HL-60/S4 treated with phorbol 12-myristate 13-acetate at 8.2 ng/mL for 4 days and 3 days (cell line): ENCODE measurements at regions not wholly inside any gene's neighbourhood (a gene's known extent, or its start where the extent isn't known, plus 50 kb on each side); places are given as distances from the start of the nearest gene placed in this dataset.

Experiments
- in situ Hi-C: fragments of 300-500 bp; cut with MboI; formaldehyde crosslinking; loops from 2 replicates; pipeline ENCODE4 v1.15.0; 2022; ENCODE audit warnings: low sequenced_read_pairs

GRCh38 chr6:113112086-113112485 is 745.1 kb upstream of the MARCKS start:
- in situ Hi-C loops = no loop called here

- in situ Hi-C loops = no loop called here
These were observed 741.9 kb upstream of the MARCKS start for GRCh38 chr6:113115196-113115595.

- in situ Hi-C loops = no loop called here
These were observed 736.9 kb upstream of the MARCKS start for GRCh38 chr6:113120224-113120581.

GRCh38 chr6:113120582-113121285 is 736.4 kb upstream of the MARCKS start:
- in situ Hi-C loops = no loop called here

GRCh38 chr6:113121571-113121970 is 735.6 kb upstream of the MARCKS start:
- in situ Hi-C loops = no loop called here

GRCh38 chr6:113122060-113122459 is 735.1 kb upstream of the MARCKS start:
- in situ Hi-C loops = no loop called here

- in situ Hi-C loops = no loop called here
These were observed 731.5 kb upstream of the MARCKS start for GRCh38 chr6:113125626-113126025.

- in situ Hi-C loops = no loop called here
These were observed 729.2 kb upstream of the MARCKS start for GRCh38 chr6:113127786-113128419.

- in situ Hi-C loops = no loop called here
These were observed 728.5 kb upstream of the MARCKS start for GRCh38 chr6:113128661-113129060.

GRCh38 chr6:113129991-113130390 is 727.2 kb upstream of the MARCKS start:
- in situ Hi-C loops = no loop called here

- in situ Hi-C loops = no loop called here
These were observed 719.7 kb upstream of the MARCKS start for GRCh38 chr6:113137426-113137825.

- in situ Hi-C loops = no loop called here
These were observed 716.4 kb upstream of the MARCKS start for GRCh38 chr6:113140721-113141120.

- in situ Hi-C loops = no loop called here
These were observed 715.2 kb upstream of the MARCKS start for GRCh38 chr6:113141901-113142300.

GRCh38 chr6:113142671-113143174 is 714.4 kb upstream of the MARCKS start:
- in situ Hi-C loops = no loop called here

GRCh38 chr6:113143206-113143605 is 713.9 kb upstream of the MARCKS start:
- in situ Hi-C loops = no loop called here

- in situ Hi-C loops = no loop called here
These were observed 713.0 kb upstream of the MARCKS start for GRCh38 chr6:113144117-113144516.

- in situ Hi-C loops = no loop called here
These were observed 710.3 kb upstream of the MARCKS start for GRCh38 chr6:113146878-113147277.

GRCh38 chr6:113147544-113147943 is 709.6 kb upstream of the MARCKS start:
- in situ Hi-C loops = no loop called here

- in situ Hi-C loops = no loop called here
These were observed 708.6 kb upstream of the MARCKS start for GRCh38 chr6:113148566-113148965.

GRCh38 chr6:113149511-113149910 is 707.6 kb upstream of the MARCKS start:
- in situ Hi-C loops = no loop called here

GRCh38 chr6:113160306-113161017 is 696.7 kb upstream of the MARCKS start:
- in situ Hi-C loops = no loop called here

- in situ Hi-C loops = no loop called here
These were observed 696.2 kb upstream of the MARCKS start for GRCh38 chr6:113161018-113161315.
